H1 (cell line): ENCODE measurements at regions not wholly inside any gene's neighbourhood (a gene's known extent, or its start where the extent isn't known, plus 50 kb on each side); places are given as distances from the start of the nearest gene placed in this dataset.

Experiments used
- CTCF ChIA-PET: fragments of 300-600 bp; sonication (Branson Sonifier 250); formaldehyde crosslinking; loops from one replicate; lab custom pipeline; 2021; ENCODE audit not compliant: partially characterized antibody; lab: Charles Lee
- POLR2A ChIA-PET: fragments of 300-600 bp; sonication (Branson Sonifier 250); formaldehyde crosslinking; loops from one replicate; lab custom pipeline; 2021; ENCODE audit warnings: inconsistent platforms; ENCODE audit not compliant: partially characterized antibody; lab: Charles Lee
- DNase-seq, 2 experiments: peaks; one replicate each; pipeline versions ENCODE4 v3.0.0 to v3.0.0-alpha.2; 2010 to 2022; ENCODE audit warnings: low spot score in 2 of 2, low read depth in 1 of 2, mixed read lengths in 1 of 2
- FAIRE-seq: peaks from 2 replicates; lab custom pipeline; 2011; peaks lifted over from hg19 to GRCh38; lab: Jason Lieb, UNC
- H2AFZ ChIP-seq: 2 replicates; pipeline ENCODE4 v1.8.1; 2012; ENCODE audit warnings: low read length, inconsistent platforms
- H2AK5ac ChIP-seq: 2 replicates; pipeline ENCODE4 v1.6.1; 2013; ENCODE audit warnings: low read depth, low read length
- H2BK120ac ChIP-seq: replicated peaks from 2 replicates; pipeline ENCODE3; 2013; ENCODE audit warnings: low read depth, low read length, inconsistent platforms
- H2BK12ac ChIP-seq: 2 replicates; pipeline ENCODE4 v1.6.1; 2013; ENCODE audit warnings: low read depth, low read length
- H2BK15ac ChIP-seq: 2 replicates; pipeline ENCODE4 v1.6.1; 2013; ENCODE audit warnings: low read length
- H2BK20ac ChIP-seq: 2 replicates; pipeline ENCODE4 v1.6.1; 2013; ENCODE audit warnings: low read length
- H2BK5ac ChIP-seq: 2 replicates; pipeline ENCODE4 v1.6.1; 2013; ENCODE audit warnings: low read depth, low read length
- H3K14ac ChIP-seq: 2 replicates; pipeline ENCODE4 v1.6.1; 2013; ENCODE audit warnings: inconsistent platforms; ENCODE audit not compliant: insufficient read length
- H3K18ac ChIP-seq: 2 replicates; pipeline ENCODE4 v1.6.1; 2013; ENCODE audit warnings: low read length; ENCODE audit errors: extremely low read depth
- H3K23ac ChIP-seq: 2 replicates; pipeline ENCODE4 v1.6.1; 2013; ENCODE audit warnings: inconsistent platforms; ENCODE audit not compliant: insufficient read length
- H3K23me2 ChIP-seq: 2 replicates; pipeline ENCODE4 v1.6.1; 2013; ENCODE audit warnings: low read depth, low read length
- H3K27ac ChIP-seq: 2 replicates; pipeline ENCODE4 v1.6.1; 2011; ENCODE audit warnings: low read depth, low read length, inconsistent platforms
- H3K27me3 ChIP-seq, 4 experiments: replicated peaks in 1 of 4; 1 replicate in 1 of 4; 2 replicates in 3 of 4; pipeline versions ENCODE4 v1.6.1 to v1.8.1; 2011 to 2013; ENCODE audit warnings: low read length in 3 of 4, mild to moderate bottlenecking in 3 of 4, inconsistent platforms in 2 of 4, mixed read lengths in 2 of 4, moderate library complexity in 1 of 4; ENCODE audit not compliant: control insufficient read depth in 3 of 4, insufficient read depth in 3 of 4; ENCODE audit errors: extremely low read depth in 1 of 4
- H3K36me3 ChIP-seq, 4 experiments: 2 replicates each; pipeline versions ENCODE4 v1.6.1 to v1.8.1; 2011 to 2013; ENCODE audit warnings: mild to moderate bottlenecking in 4 of 4, low read length in 3 of 4, moderate library complexity in 2 of 4, control low read depth in 1 of 4, inconsistent platforms in 1 of 4; ENCODE audit not compliant: insufficient read depth in 4 of 4, control insufficient read depth in 2 of 4
- H3K4ac ChIP-seq: replicated peaks from 2 replicates; pipeline ENCODE3; 2013; ENCODE audit warnings: low read length, low read depth, mixed read lengths, inconsistent platforms; ENCODE audit not compliant: insufficient read length
- H3K4me1 ChIP-seq, 4 experiments: replicated peaks in 1 of 4; 1 replicate in 1 of 4; 2 replicates in 3 of 4; pipeline versions ENCODE4 v1.6.1 to v1.8.1; 2011 to 2013; ENCODE audit warnings: low read length in 3 of 4, inconsistent platforms in 2 of 4, mixed read lengths in 1 of 4; ENCODE audit not compliant: insufficient read depth in 4 of 4, control insufficient read depth in 3 of 4
- H3K4me2 ChIP-seq, 2 experiments: 2 replicates each; pipeline versions ENCODE4 v1.6.1 to v1.8.1; 2011 to 2013; ENCODE audit warnings: low read depth in 2 of 2, low read length in 2 of 2, control low read depth in 1 of 2, inconsistent platforms in 1 of 2, mild to moderate bottlenecking in 1 of 2; ENCODE audit not compliant: insufficient read depth in 1 of 2
- H3K4me3 ChIP-seq, 4 experiments: fragments of 200-600, 300-600 bp in 1 of 4; sonication (generic), shearing (Covaris generic), sonication (Bioruptor Twin) in 1 of 4; 2 replicates each; pipeline versions ENCODE4 v1.5.1 to v1.8.1; 2011 to 2016; ENCODE audit warnings: low read length in 4 of 4, low read depth in 3 of 4, control low read depth in 2 of 4, inconsistent platforms in 2 of 4, mild to moderate bottlenecking in 2 of 4, mixed read lengths in 1 of 4, moderate library complexity in 1 of 4; ENCODE audit not compliant: insufficient read depth in 2 of 4; ENCODE audit errors: extremely low read depth in 1 of 4
- H3K56ac ChIP-seq: replicated peaks from 2 replicates; pipeline ENCODE3; 2013; ENCODE audit warnings: low read depth, mild to moderate bottlenecking, mixed read lengths, low read length, inconsistent platforms; ENCODE audit not compliant: insufficient read length
- H3K79me1 ChIP-seq: 2 replicates; pipeline ENCODE4 v1.6.1; 2013; ENCODE audit warnings: low read depth, low read length, control low read depth
- H3K79me2 ChIP-seq, 2 experiments: 2 replicates each; pipeline versions ENCODE4 v1.6.1 to v1.8.1; 2012 to 2013; ENCODE audit warnings: low read length in 2 of 2, mild to moderate bottlenecking in 2 of 2, inconsistent platforms in 1 of 2; ENCODE audit not compliant: insufficient read depth in 2 of 2, control insufficient read depth in 1 of 2
- H3K9ac ChIP-seq, 4 experiments: replicated peaks in 1 of 4; 1 replicate in 1 of 4; 2 replicates in 3 of 4; pipeline versions ENCODE4 v1.6.1 to v1.8.1; 2011 to 2013; ENCODE audit warnings: low read depth in 3 of 4, low read length in 3 of 4, control low read depth in 2 of 4, mild to moderate bottlenecking in 2 of 4, moderate library complexity in 2 of 4, inconsistent platforms in 1 of 4; ENCODE audit errors: extremely low read depth in 1 of 4
- H3K9me3 ChIP-seq, 2 experiments: 2 replicates each; pipeline versions ENCODE4 v1.6.1 to v1.8.1; 2012 to 2013; ENCODE audit warnings: mild to moderate bottlenecking in 2 of 2, moderate library complexity in 2 of 2, control low read depth in 1 of 2, inconsistent platforms in 1 of 2, low read depth in 1 of 2, low read length in 1 of 2, mixed read lengths in 1 of 2; ENCODE audit not compliant: insufficient read depth in 2 of 2
- H4K20me1 ChIP-seq, 2 experiments: replicated peaks in 1 of 2; 2 replicates each; pipeline versions ENCODE3 to v1.8.1; 2011 to 2013; ENCODE audit warnings: inconsistent platforms in 2 of 2, low read length in 2 of 2, mild to moderate bottlenecking in 1 of 2; ENCODE audit not compliant: insufficient read depth in 2 of 2, control insufficient read depth in 1 of 2
- H4K5ac ChIP-seq: 2 replicates; pipeline ENCODE4 v1.6.1; 2013; ENCODE audit warnings: low read length, low read depth, mixed read lengths, inconsistent platforms; ENCODE audit not compliant: insufficient read length
- H4K8ac ChIP-seq: 2 replicates; pipeline ENCODE4 v1.8.0; 2013; ENCODE audit warnings: mild to moderate bottlenecking, moderate library complexity, low read length, inconsistent platforms; ENCODE audit not compliant: insufficient read depth; ENCODE audit errors: extremely low read depth
- H4K91ac ChIP-seq: replicated peaks from 2 replicates; pipeline ENCODE3; 2013; ENCODE audit warnings: low read length, mixed read lengths, inconsistent platforms; ENCODE audit not compliant: insufficient read length
- CTBP2 ChIP-seq: IDR thresholded peaks from 2 replicates; pipeline ENCODE4 v1.7.0; 2011; ENCODE audit warnings: borderline replicate concordance, mild to moderate bottlenecking, moderate library complexity, mixed read lengths, low read length; ENCODE audit not compliant: insufficient read depth, insufficient read length
- E2F6 ChIP-seq: IDR thresholded peaks from 2 replicates; pipeline ENCODE4 v1.6.1; 2012; ENCODE audit warnings: inconsistent platforms
- EZH2 ChIP-seq: fragments of 200-600 bp; sonication (generic); IDR thresholded peaks from 2 replicates; pipeline ENCODE4 v1.7.1; 2012; ENCODE audit warnings: low read depth, mild to moderate bottlenecking, moderate library complexity, low read length, inconsistent platforms; ENCODE audit not compliant: severe bottlenecking
- SUZ12 ChIP-seq: fragments of 200-600 bp; sonication (generic); IDR thresholded peaks from 2 replicates; pipeline ENCODE4 v1.6.1; 2012; ENCODE audit warnings: mild to moderate bottlenecking, inconsistent platforms, low read length, moderate library complexity, mixed read lengths
- WGBS, 2 experiments: shearing (Covaris generic) in 1 of 2; methylation state at CpG; one replicate each; pipeline versions ENCODE4 v1.1.6 to v1.1.7; 2013 to 2015; ENCODE audit warnings: low lambda C conversion rate in 2 of 2, mixed read lengths in 2 of 2, inconsistent platforms in 1 of 2, low coverage in 1 of 2, missing lambda C conversion rate in 1 of 2; ENCODE audit not compliant: insufficient replicate concordance in 2 of 2, insufficient coverage in 1 of 2, insufficient read length in 1 of 2; ENCODE audit errors: extremely low coverage in 1 of 2, missing lambda C conversion rate in 1 of 2; 5-methylcytosine and 5-hydroxymethylcytosine counted together

GRCh38 chr1:217088521-217089284 is 365.5 kb upstream of the ESRRG start:
- H3K56ac ChIP-seq: no peak overlapping the region
- H2BK12ac ChIP-seq: no peak overlapping the region
- H3K18ac ChIP-seq: peak overlapping the region; percentile 42; the same call in 1 of the 2 replicates
- H2BK120ac ChIP-seq: no peak overlapping the region
- 1% methylated on average over 11 of the region's 13 CpGs; no CpG with 5 or more reads in 1 of the 2 experiments for WGBS, 2 experiments
- peak overlapping the region; percentile 79 to 96 for H3K4me2 ChIP-seq
- H3K23ac ChIP-seq: no peak overlapping the region
- TF ChIP-seq CTBP2: peak; percentile 1
- peak; percentile 47; the same call in 1 of the 2 replicates for TF ChIP-seq SUZ12
- TF ChIP-seq E2F6: 0 out of 2 replicates have a peak, but pooled peaks have one; percentile 20
- TF ChIP-seq EZH2: no peak
- no peaks in the 10 kb centered on the region for H3K79me2 ChIP-seq
- no peak overlapping the region for H3K14ac ChIP-seq
- H3K36me3 ChIP-seq: no peaks in the 10 kb centered on the region
- H2AK5ac ChIP-seq: no peak overlapping the region
- CTCF ChIA-PET: no interaction called here
- no peak overlapping the region for H3K27ac ChIP-seq
- no peak overlapping the region for H4K8ac ChIP-seq
- peaks cover 0 to 1% of the 10 kb centered on the region in 2 experiments for H4K20me1 ChIP-seq
- peak overlapping the region; percentile 47 to 76 (median 54) for H3K4me3 ChIP-seq
- peaks cover 19% of the 10 kb centered on the region for H3K23me2 ChIP-seq
- no peak overlapping the region for H3K4ac ChIP-seq
- no peak overlapping the region for H3K9ac ChIP-seq
- FAIRE-seq (no peak), DNase-seq (peak in 1 of 2 experiments; percentile 54)
- POLR2A ChIA-PET: no interaction called here
- no peak overlapping the region for H2BK5ac ChIP-seq
- H2BK15ac ChIP-seq: no peak overlapping the region
- peaks cover 2 to 9% (median 2%) of the 10 kb centered on the region in 4 experiments; a peak in 5 of 7 replicates for H3K4me1 ChIP-seq
- H2BK20ac ChIP-seq: no peak overlapping the region
- peak overlapping the region; percentile 74; the same call in 1 of the 2 replicates for H2AFZ ChIP-seq
- H3K79me1 ChIP-seq: no peaks in the 10 kb centered on the region
- H4K91ac ChIP-seq: no peak overlapping the region
- H3K27me3 ChIP-seq: peaks cover 5 to 33% (median 22%) of the 10 kb centered on the region in 4 experiments
- no peaks in the 10 kb centered on the region for H3K9me3 ChIP-seq
- no peak overlapping the region for H4K5ac ChIP-seq
